Erythroblast (primary cell): ENCODE measurements at regions not wholly inside any gene's neighbourhood (a gene's known extent, or its start where the extent isn't known, plus 50 kb on each side); places are given as distances from the start of the nearest gene placed in this dataset.

Source experiments
- GATA1 ChIP-seq: IDR thresholded peaks from 2 replicates; pipeline ENCODE4 v1.6.1; 2011; ENCODE audit warnings: low read depth, mild to moderate bottlenecking, control low read depth, low read length, moderate library complexity
- POLR2A ChIP-seq: IDR thresholded peaks from 2 replicates; pipeline ENCODE4 v1.6.1; 2011; ENCODE audit warnings: mild to moderate bottlenecking, low read length

DNA sequence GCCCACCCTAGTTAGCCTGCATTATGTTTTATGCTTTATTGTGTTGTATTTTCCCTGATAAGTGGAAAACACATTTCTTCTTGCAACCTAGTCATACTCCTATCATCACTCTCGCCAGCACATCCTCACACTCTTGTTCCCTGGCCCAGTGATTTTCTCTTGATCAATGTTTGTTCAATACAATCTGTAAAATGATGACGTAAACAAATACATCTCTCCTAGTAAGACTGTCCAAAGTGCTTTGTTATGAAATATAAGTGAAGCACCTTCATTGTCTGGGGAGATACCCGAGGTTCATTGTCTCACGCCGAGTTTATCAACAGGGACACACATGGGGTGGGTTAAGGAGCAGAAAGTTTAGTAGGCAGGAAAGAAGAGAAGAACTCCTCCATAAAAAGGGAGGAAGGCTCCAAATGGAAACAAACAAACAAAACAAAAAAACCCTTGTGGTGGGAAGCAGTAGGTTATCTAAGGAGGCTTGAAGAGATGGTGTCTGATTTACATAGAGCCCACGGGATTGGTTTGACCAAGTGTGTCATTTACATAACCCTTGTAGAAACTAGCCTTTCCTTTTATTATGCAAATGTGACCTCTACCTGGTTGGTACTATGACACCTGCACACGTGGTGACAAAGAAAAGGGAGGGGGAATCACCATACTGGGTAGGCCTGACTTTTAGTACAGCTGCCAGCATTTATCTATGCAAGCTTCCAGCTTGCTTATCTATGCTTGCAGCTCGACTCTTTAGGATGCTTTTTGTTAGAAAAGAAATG is 1317.9 kb upstream of the SPRY2 start:
- TF ChIP-seq POLR2A (no peak), GATA1 (no peak)
